ENCODE measurements at regions not wholly inside any gene's neighbourhood (a gene's known extent, or its start where the extent isn't known, plus 50 kb on each side); places are given as distances from the start of the nearest gene placed in this dataset.

GRCh38 chr5:128591598-128592455 lies 53.8 kb upstream of the FBN2 start:
- no peak for DNase-seq (ENCODE audit: low read depth in 4 of 4, low spot score in 1 of 4)

GRCh38 chr5:128596071-128596470 lies 58.0 kb upstream of the FBN2 start:
- no peak for DNase-seq (ENCODE audit: low read depth in 4 of 4, low spot score in 1 of 4)

DNA sequence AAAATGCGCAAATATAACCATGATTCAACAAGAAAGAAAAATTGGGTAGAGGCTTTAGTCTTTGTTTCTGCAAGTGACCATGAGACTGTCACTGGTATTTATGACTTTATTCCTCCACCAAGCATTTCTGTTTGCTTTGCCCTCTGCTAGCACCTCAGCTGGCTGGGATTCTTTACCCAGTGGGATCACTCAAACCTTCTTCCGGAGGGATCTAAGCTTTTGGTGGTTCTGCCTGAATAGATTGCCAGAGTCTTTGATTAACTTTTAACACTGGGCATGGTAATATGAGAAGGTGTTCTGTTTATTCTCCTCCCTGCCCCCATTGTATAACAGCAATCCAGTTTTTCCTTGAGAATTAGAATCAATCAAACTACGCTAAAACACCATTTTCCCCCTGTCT lies 59.1 kb upstream of the FBN2 start:
- DNase-seq (ENCODE audit: low read depth in 4 of 4, low spot score in 1 of 4), result no peak

GRCh38 chr5:128613128-128613527 lies 75.1 kb upstream of the FBN2 start:
- no peak for DNase-seq (ENCODE audit: low read depth in 4 of 4, low spot score in 1 of 4)

DNA sequence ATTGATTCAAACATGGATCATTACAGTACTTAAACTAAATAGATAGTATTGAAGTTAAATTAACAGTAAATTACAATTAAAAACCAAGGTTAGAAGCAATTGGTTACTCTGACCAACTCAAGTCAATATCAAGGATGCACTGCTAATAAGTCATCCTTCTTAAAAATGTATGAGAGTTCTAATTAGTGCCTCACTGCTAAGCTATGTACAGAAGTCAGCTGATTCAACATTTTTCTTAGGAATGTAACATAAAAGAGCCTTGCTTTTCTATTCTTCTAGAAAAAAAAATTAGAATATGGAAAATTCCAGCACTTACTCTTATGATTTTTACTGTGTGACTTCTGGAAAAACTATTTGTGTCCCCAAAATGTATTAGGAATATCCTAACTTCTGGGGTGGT lies 75.7 kb upstream of the FBN2 start:
- no peak for DNase-seq (ENCODE audit: low read depth in 4 of 4, low spot score in 1 of 4)

- DNase-seq (ENCODE audit: low read depth in 4 of 4, low spot score in 1 of 4), result no peak
Measured at GRCh38 chr5:128615578-128615977, 77.5 kb upstream of the FBN2 start.

- DNase-seq (ENCODE audit: low read depth in 4 of 4, low spot score in 1 of 4), result no peak
Measured at GRCh38 chr5:128626536-128627090, 88.6 kb upstream of the FBN2 start.

DNA sequence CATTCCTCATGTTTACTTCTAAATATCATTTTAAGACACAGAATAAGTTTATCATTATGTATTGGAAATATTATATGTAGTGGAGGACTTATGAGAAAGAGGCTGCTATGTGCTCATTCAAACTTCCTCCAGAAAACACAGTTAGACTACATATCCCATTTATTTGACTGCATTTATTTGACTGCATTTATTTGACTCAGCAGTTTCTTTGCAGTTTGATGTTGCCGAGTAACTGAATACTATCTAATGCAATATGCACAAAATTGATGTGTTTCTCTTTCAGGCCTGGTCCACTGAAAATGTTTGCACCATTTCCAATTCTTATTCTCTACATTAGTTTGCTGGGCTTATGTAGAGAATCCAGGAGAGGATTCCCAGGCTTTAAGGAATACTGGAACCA lies 89.9 kb upstream of the FBN2 start:
- DNase-seq (ENCODE audit: low read depth in 4 of 4, low spot score in 1 of 4), result no peak

GRCh38 chr5:128629157-128629556 lies 91.1 kb upstream of the FBN2 start:
- no peak for DNase-seq (ENCODE audit: low read depth in 4 of 4, low spot score in 1 of 4)

DNA sequence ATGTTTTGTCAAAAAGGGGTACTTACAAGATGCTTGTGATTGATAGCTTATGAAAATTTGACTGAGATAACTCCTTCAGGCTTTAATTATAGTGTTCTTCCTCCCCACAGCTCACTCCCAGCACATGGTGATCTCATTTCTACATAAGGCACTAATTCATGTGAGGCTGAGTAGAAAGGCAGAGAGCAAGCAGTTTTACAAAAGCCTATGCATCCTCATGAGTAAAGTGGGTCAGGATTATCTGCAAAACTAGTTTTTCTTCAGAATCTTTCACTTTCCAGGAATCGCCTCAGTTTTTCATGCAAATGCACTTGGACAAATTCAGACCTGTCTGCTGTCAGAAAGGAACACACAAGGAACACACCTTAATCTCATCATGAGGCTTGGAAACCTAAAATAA lies 92.1 kb upstream of the FBN2 start:
- no peak for DNase-seq (ENCODE audit: low read depth in 4 of 4, low spot score in 1 of 4)

DNA sequence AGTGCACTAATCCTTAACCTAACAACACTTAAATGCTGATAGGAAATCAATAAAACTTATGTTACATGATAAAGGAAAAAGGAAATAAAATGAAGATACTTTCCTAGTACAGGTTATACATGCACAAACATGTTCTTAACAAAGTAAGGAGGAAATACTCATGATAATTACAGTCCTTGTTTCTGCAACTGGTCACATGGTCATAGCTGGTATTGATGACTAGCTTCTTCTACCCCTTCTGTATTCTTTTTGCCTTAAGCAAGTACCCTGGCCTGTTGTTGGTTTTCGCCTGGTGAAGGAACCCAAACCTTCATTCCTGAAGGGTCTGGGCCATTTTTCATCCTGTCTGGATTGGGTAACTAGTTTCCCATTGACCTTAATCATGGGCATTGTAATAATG lies 93.7 kb upstream of the FBN2 start:
- no peak for DNase-seq (ENCODE audit: low read depth in 4 of 4, low spot score in 1 of 4)

GRCh38 chr5:128632264-128632663 lies 94.2 kb upstream of the FBN2 start:
- no peak for DNase-seq (ENCODE audit: low read depth in 4 of 4, low spot score in 1 of 4)

GRCh38 chr5:128633901-128634300 lies 95.9 kb upstream of the FBN2 start:
- no peak for DNase-seq (ENCODE audit: low read depth in 4 of 4, low spot score in 1 of 4)

GRCh38 chr5:128635379-128635778 lies 97.3 kb upstream of the FBN2 start:
- DNase-seq (ENCODE audit: low read depth in 4 of 4, low spot score in 1 of 4), result no peak

DNA sequence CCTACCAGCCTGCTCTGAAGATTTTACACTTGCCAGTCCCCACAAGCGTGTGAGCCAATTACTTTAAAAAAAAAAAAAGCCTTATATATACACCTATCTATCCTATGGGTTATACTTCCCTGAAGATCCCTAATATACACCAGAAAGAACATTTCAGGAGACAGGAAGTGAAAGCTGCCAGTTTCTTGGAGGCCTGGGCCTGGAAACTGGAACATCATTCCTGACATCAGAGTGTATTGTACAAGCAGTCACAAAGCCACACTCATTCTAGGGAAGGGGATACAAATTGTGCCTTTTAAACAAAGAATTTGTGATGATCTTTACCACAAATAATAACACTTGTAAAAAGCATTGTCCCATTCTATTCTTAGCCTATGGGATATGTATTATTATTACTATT lies 98.3 kb upstream of the FBN2 start:
- DNase-seq (ENCODE audit: low read depth in 4 of 4, low spot score in 1 of 4), result no peak

- no peak for DNase-seq (ENCODE audit: low read depth in 4 of 4, low spot score in 1 of 4)
Measured at GRCh38 chr5:128637031-128637430, 99.0 kb upstream of the FBN2 start.

DNA sequence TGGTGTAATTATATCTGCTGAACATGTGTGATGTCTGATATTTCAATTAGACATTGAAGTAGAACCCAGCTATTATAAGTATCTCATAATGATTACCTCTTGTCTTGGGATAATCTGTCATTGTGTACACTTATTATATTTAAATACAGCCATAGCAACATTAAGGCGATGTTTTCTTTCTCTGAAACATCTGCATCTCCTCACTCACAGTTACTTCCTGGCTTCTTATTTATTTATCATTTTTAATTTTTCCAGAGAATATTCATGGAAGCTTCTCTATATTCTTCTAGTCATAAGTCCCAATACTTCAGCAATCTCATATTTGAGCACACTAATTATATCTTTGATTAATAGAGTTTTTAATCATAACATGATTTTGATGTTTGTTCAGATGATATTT lies 103.8 kb upstream of the FBN2 start:
- DNase-seq (ENCODE audit: low read depth in 4 of 4, low spot score in 1 of 4), result no peak

- no peak for DNase-seq (ENCODE audit: low read depth in 4 of 4, low spot score in 1 of 4)
Measured at GRCh38 chr5:128644863-128645262, 106.8 kb upstream of the FBN2 start.

GRCh38 chr5:128645581-128645980 lies 107.5 kb upstream of the FBN2 start:
- no peak for DNase-seq (ENCODE audit: low read depth in 4 of 4, low spot score in 1 of 4)

DNA sequence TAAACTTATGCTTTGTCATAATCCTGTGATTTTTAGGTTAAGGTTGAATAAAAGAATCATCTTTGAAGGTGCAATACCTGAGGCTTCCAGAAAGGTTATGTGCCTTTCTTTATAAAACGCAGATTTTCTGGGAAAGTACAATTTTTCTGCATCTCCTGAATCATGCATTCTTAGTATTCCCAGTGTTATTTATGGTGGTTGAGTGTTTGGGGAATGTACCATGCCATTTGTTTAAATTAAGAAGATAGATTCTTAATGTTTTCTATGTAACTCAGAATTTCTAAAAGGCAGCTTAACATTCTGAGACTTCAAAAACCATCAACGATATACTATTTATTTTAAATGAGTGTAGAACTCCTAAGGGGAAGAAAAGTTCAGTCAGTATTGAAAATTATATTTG lies 108.1 kb upstream of the FBN2 start:
- DNase-seq (ENCODE audit: low read depth in 4 of 4, low spot score in 1 of 4), result no peak

DNA sequence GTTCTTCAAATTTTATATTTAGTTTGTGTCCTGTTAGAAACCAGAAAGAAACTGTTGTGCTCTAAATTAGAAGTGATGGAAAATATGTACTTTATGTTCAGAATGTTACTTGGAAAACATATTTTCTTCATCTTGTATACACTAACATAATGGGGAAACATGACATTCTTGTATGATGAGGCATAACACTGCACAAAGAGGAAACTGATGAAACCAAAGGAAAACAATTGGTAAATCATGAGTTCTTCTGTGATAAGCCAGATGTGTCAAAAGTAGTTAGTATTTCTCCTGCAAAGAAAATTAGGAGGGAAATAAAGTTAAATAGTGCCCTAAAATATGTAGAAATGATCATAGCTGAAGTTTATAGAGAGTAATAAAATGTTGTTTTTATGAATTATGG lies 111.1 kb upstream of the FBN2 start:
- no peak for DNase-seq (ENCODE audit: low read depth in 4 of 4, low spot score in 1 of 4)

DNA sequence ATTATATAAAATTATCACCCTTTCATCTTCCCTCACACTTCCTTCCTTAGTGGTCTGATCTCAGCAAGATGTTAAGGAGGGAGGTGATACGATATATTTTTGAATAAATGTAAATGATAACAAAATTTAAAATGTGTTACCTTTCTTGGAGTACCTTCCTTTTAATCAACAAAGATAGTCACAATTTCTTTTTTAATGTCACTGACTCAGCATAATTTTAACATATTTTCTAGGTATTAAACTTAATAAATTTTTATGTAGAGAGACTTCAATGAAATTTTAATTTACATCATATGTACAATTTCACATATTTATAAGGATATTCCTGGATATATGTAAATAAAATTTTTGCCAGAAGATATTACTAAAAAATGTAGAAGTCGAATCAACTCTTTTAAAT lies 125.0 kb upstream of the FBN2 start:
- DNase-seq (ENCODE audit: low read depth in 4 of 4, low spot score in 1 of 4), result no peak

DNA sequence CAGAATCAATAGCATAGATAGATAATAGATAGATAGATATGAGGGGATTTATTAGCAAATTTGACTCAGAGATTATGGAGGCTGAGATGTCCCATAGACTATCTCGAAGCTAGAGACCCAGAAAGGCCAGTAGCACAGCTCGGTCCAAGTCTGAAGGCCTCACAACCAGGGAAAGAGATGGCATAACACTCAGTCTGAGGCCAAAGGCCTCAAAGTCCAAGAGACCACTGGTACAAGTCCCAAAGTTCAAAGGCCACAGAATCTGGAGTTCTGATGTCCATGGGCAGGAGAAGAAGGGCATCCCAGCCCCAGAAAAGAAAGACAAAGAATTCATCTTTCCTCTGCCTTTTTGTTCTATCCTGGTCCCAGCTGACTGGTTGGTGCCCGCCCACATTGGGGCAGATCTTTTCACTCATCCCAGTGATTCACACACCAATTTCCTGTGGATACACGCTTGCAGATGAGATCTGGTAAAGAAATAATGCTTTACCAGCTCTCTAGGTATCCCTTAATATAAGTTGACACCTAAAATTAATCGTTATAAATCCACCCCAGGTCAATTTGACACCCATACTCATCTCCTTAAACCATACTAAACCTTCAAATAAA lies 127.8 kb upstream of the FBN2 start:
- DNase-seq (ENCODE audit: low read depth in 4 of 4, low spot score in 1 of 4), result no peak
